GM12875 (cell line): ENCODE measurements at regions not wholly inside any gene's neighbourhood (a gene's known extent, or its start where the extent isn't known, plus 50 kb on each side); places are given as distances from the start of the nearest gene placed in this dataset.

ENCODE experiments used
- H3K4me3 ChIP-seq: one replicate; pipeline ENCODE4 v1.5.1; 2011; ENCODE audit warnings: low read depth, low read length, control low read depth
- TF ChIP-seq, protein P1 (sequence below): IDR thresholded peaks from 2 replicates; pipeline ENCODE4 v1.5.1; 2011; ENCODE audit warnings: low read depth, mild to moderate bottlenecking, control low read depth, inconsistent platforms, low read length, moderate library complexity, borderline replicate concordance; ENCODE audit not compliant: insufficient read depth

DNA sequence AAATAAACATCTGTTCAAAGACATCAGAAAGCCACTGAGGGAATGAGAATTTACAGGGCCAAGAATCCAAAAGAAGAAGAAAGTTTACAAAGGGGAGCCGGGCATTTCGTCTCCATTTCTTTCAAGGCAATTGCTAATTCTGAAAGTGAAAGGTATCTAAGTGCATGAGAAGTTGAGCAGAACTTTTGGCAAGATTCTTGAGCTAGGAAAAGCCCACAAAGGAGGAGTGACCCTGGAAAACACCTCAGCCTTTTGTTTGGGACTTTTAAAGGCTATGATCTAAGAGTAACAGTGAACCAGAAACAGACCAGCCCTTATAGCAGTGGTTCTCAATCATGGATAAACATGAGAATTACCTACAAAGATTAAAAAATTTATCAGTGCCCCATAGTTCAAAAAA, 87.4 kb downstream of the MDH1 start:
- TF ChIP-seq, protein P1, sequence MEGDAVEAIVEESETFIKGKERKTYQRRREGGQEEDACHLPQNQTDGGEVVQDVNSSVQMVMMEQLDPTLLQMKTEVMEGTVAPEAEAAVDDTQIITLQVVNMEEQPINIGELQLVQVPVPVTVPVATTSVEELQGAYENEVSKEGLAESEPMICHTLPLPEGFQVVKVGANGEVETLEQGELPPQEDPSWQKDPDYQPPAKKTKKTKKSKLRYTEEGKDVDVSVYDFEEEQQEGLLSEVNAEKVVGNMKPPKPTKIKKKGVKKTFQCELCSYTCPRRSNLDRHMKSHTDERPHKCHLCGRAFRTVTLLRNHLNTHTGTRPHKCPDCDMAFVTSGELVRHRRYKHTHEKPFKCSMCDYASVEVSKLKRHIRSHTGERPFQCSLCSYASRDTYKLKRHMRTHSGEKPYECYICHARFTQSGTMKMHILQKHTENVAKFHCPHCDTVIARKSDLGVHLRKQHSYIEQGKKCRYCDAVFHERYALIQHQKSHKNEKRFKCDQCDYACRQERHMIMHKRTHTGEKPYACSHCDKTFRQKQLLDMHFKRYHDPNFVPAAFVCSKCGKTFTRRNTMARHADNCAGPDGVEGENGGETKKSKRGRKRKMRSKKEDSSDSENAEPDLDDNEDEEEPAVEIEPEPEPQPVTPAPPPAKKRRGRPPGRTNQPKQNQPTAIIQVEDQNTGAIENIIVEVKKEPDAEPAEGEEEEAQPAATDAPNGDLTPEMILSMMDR: no peak
- no peak overlapping the region for H3K4me3 ChIP-seq

DNA sequence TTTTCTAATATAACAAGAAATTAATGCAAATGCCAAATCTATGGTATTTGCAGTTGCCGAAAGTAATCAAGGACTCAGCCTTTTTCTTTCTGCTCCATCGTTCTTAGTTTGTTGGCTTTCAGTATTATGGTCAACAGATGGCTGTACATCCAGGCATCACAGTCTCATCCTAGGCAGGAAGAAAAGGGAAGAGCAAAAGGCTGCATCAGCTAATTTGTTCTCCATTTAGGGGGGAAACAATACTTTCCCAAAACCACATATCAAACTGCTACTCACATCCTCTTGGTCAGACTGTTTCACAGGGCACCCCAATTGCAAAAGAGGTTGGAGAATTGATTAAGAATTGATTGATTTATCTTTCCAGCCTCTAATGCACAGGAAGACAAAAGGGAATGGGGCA, 89.3 kb downstream of the MDH1 start:
- TF ChIP-seq, protein P1: no peak
- H3K4me3 ChIP-seq: no peak overlapping the region

DNA sequence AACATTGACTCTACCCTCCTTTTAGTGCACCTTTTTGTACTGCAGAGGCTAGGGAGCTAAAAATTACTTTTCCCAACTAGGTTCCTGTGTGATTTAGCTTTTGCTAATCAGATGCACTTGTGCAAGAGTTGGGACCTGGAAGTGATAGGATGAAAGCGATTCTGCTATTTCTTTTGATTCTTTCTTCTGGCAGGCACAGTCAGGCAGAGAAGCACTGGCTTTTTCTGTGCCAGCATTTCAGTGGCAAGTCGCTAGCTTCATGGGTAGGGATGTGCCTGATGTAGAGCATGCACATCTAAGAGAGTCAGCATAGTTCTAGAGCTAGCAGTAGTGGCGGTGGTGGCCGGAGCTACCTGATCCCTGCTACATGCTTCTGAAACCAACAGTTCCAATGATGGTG, 89.8 kb downstream of the MDH1 start:
- no peak overlapping the region for H3K4me3 ChIP-seq
- TF ChIP-seq, protein P1: no peak

DNA sequence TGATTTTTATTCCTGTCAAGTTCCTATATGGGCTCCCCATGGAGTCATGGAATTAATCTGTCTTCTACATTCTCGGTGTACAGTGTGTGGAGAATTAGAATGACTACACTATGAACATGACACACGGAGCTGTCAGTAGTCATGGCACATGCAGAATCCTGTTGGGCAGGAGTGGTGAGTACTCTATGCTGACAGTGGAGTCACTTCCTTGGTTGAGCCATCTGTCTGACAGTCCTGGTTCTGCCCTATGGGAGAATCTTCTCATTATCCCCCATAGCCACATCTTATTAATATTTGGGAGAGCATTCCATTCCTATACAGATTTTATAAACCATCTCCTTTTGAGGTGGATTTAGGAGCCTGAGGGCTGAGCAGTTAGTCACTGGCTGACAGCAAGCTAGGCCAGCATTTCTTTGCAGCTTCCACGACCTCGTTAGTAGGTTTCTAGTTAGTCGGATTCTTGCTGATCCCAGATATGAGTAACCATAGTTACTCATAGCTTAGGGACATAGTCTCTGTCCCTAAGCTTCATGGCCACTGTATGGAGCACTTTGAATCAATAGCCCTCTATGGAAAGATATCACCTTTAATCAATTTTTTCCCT, 90.6 kb downstream of the MDH1 start:
- no peak overlapping the region for H3K4me3 ChIP-seq
- TF ChIP-seq, protein P1: no peak

DNA sequence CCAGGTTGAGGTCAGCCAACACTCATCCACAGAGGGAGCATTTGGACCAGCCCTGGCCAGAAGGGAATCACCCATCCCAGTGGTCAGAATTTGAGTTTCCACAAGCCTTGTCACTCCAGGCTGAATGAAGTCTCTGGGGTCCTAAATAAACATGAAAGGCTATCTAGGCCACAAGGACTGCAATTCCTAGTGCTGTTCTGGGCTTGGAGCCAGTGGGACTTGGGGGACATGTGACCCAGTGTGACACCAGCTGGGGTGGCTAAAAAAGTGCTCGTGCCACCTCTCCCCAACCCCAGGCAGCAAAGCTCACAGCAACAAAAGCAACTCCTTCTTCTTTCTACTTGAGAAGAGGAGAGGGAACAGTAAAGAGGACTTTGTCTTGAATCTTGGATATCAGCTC, 91.7 kb downstream of the MDH1 start:
- TF ChIP-seq, protein P1: no peak
- no peak overlapping the region for H3K4me3 ChIP-seq

DNA sequence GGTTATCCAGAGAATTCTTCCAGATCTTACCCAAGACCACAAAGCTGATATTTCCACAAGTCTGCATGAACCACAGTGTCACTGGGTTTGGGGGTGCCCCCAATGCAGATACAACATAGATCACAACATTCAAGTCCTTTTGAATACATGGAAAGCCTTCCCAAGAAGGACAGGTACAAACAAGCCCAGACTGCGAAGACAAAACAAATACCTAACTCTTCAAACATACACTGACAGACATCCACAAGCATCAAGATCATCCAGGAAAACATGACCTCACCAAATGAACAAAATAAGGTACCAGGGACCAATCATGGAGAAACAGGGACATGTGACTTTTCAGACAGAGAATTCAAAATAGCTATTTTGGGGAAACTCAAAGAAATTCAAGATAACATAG, 93.1 kb downstream of the MDH1 start:
- H3K4me3 ChIP-seq: no peak overlapping the region

More for the DNA sequence above, 93.1 kb downstream of the MDH1 start:
- TF ChIP-seq, protein P1: no peak
